IMR-90 (cell line): ENCODE measurements at regions not wholly inside any gene's neighbourhood (a gene's known extent, or its start where the extent isn't known, plus 50 kb on each side); places are given as distances from the start of the nearest gene placed in this dataset.
A peak's percentile ranks its signal among the peaks of the same experiment; 100 is the strongest.

ENCODE experiments used
- ATAC-seq: fragments of 200-7000 bp; cut with Tn5 transposase; 2 replicates; pipeline ENCODE4 v1.9.1; 2020; ENCODE audit warnings: low read depth, mild to moderate bottlenecking, moderate library complexity
- BruUV-seq: library from RNA; stranded (reverse); fragments of 400-500 nt; replicated peaks from 2 replicates; lab custom pipeline; 2021; lab: Mats Ljungman, UMichigan
- CTCF ChIA-PET: fragments of 300-600 bp; formaldehyde crosslinking; extraction: SDS; loops from one replicate; lab custom pipeline; 2021; ENCODE audit warnings: antibody characterized with exemption; lab: Yijun Ruan, JAX
- POLR2A ChIA-PET: fragments of 300-600 bp; sonication (Branson Sonifier 250); formaldehyde crosslinking; loops from one replicate; lab custom pipeline; 2022; ENCODE audit warnings: antibody characterized with exemption; ENCODE audit not compliant: unreplicated experiment; lab: Charles Lee
- DNase-seq: peaks from one replicate; pipeline ENCODE4 v3.0.0; 2013
- H2AFZ ChIP-seq: replicated peaks from 2 replicates; pipeline ENCODE3; 2013; ENCODE audit warnings: low read length, mild to moderate bottlenecking; ENCODE audit not compliant: poor library complexity
- H2AK5ac ChIP-seq: 2 replicates; pipeline ENCODE4 v1.6.1; 2013; ENCODE audit warnings: low read depth, low read length, inconsistent platforms
- H2AK9ac ChIP-seq: replicated peaks from 2 replicates; pipeline ENCODE3; 2013; ENCODE audit warnings: mild to moderate bottlenecking, low read depth, low read length, moderate library complexity; ENCODE audit not compliant: poor library complexity
- H2BK120ac ChIP-seq: 2 replicates; pipeline ENCODE4 v1.6.1; 2013; ENCODE audit warnings: low read depth, low read length, inconsistent platforms
- H2BK15ac ChIP-seq: 3 replicates; pipeline ENCODE4 v1.6.1; 2013; ENCODE audit warnings: low read depth, low read length, inconsistent platforms
- H2BK20ac ChIP-seq: 2 replicates; pipeline ENCODE4 v1.6.1; 2013; ENCODE audit warnings: low read depth, mild to moderate bottlenecking, inconsistent platforms, low read length, moderate library complexity
- H2BK5ac ChIP-seq: 2 replicates; pipeline ENCODE4 v1.6.1; 2013; ENCODE audit warnings: mild to moderate bottlenecking, low read depth, low read length, inconsistent platforms; ENCODE audit not compliant: poor library complexity, severe bottlenecking
- H3K14ac ChIP-seq: replicated peaks from 2 replicates; pipeline ENCODE4 v1.6.1; 2013; ENCODE audit warnings: low read depth, low read length, inconsistent platforms
- H3K18ac ChIP-seq: 2 replicates; pipeline ENCODE4 v1.6.1; 2013; ENCODE audit warnings: low read depth, low read length, control low read depth
- H3K23ac ChIP-seq: 2 replicates; pipeline ENCODE4 v1.6.1; 2013; ENCODE audit warnings: low read depth, low read length, inconsistent platforms
- H3K27ac ChIP-seq: 2 replicates; pipeline ENCODE4 v1.5.1; 2013; ENCODE audit warnings: mild to moderate bottlenecking, control low read depth, low read length; ENCODE audit not compliant: insufficient read depth
- H3K27me3 ChIP-seq: 2 replicates; pipeline ENCODE4 v1.6.1; 2013; ENCODE audit warnings: low read length; ENCODE audit not compliant: control insufficient read depth, insufficient read depth
- H3K36me3 ChIP-seq: 2 replicates; pipeline ENCODE4 v1.6.1; 2013; ENCODE audit warnings: low read length, mixed read lengths; ENCODE audit not compliant: control insufficient read depth, insufficient read depth
- H3K4ac ChIP-seq: 2 replicates; pipeline ENCODE4 v1.6.1; 2013; ENCODE audit warnings: low read depth, low read length, inconsistent platforms
- H3K4me1 ChIP-seq: 2 replicates; pipeline ENCODE4 v1.6.1; 2013; ENCODE audit warnings: low read length, mixed read lengths; ENCODE audit not compliant: control insufficient read depth, insufficient read depth
- H3K4me2 ChIP-seq: 2 replicates; pipeline ENCODE4 v1.6.1; 2013; ENCODE audit warnings: low read depth, mild to moderate bottlenecking, control low read depth, low read length, moderate library complexity
- H3K4me3 ChIP-seq: 2 replicates; pipeline ENCODE4 v1.5.1; 2013; ENCODE audit warnings: low read depth, mild to moderate bottlenecking, control low read depth, low read length, moderate library complexity; ENCODE audit not compliant: insufficient read depth
- H3K56ac ChIP-seq: 2 replicates; pipeline ENCODE4 v1.6.1; 2013; ENCODE audit warnings: low read length, inconsistent platforms; ENCODE audit not compliant: insufficient read depth; ENCODE audit errors: extremely low read depth
- H3K79me1 ChIP-seq, 2 experiments: 2 replicates each; pipeline ENCODE4 v1.6.1; 2013; ENCODE audit warnings: low read length in 2 of 2, inconsistent platforms in 1 of 2, low read depth in 1 of 2
- H3K9ac ChIP-seq: 2 replicates; pipeline ENCODE4 v1.6.1; 2013; ENCODE audit warnings: low read depth, low read length, control low read depth
- H3K9me1 ChIP-seq: 2 replicates; pipeline ENCODE4 v1.6.1; 2013; ENCODE audit warnings: low read length, inconsistent platforms; ENCODE audit not compliant: insufficient read depth
- H3K9me3 ChIP-seq: 2 replicates; pipeline ENCODE4 v1.6.1; 2013; ENCODE audit warnings: low read length; ENCODE audit not compliant: control insufficient read depth, insufficient read depth
- H4K20me1 ChIP-seq: 2 replicates; pipeline ENCODE4 v1.6.1; 2013; ENCODE audit warnings: low read length, inconsistent platforms; ENCODE audit not compliant: insufficient read depth
- H4K5ac ChIP-seq: 2 replicates; pipeline ENCODE4 v1.6.1; 2013; ENCODE audit warnings: mild to moderate bottlenecking, low read depth, low read length, control low read depth
- H4K8ac ChIP-seq, 2 experiments: 2 replicates each; pipeline ENCODE4 v1.6.1; 2013; ENCODE audit warnings: low read depth in 2 of 2, low read length in 2 of 2, control low read depth in 1 of 2, inconsistent platforms in 1 of 2
- H4K91ac ChIP-seq: 2 replicates; pipeline ENCODE4 v1.6.1; 2013; ENCODE audit warnings: low read depth, low read length, inconsistent platforms; ENCODE audit not compliant: insufficient read depth
- CTCF ChIP-seq: conservative IDR thresholded peaks from 2 replicates; pipeline ENCODE4 v1.5.1; 2012; ENCODE audit warnings: mild to moderate bottlenecking, low read depth, low read length, improper control_type of control experiment
- MAFK ChIP-seq: IDR thresholded peaks from 2 replicates; pipeline ENCODE4 v1.6.1; 2012; ENCODE audit warnings: low read depth, low read length, improper control_type of control experiment
- WGBS, 2 experiments: methylation state at CpG; one replicate each; pipeline versions ENCODE4 v1.1.5 to v1.1.7; 2013; ENCODE audit warnings: missing lambda C conversion rate in 2 of 2; ENCODE audit not compliant: insufficient read length in 1 of 2; ENCODE audit errors: extremely low coverage in 2 of 2; 5-methylcytosine and 5-hydroxymethylcytosine counted together
- dilution Hi-C: fragments of 300-500 bp; cut with HindIII; formaldehyde crosslinking; loops from one replicate; pipeline ENCODE4 v1.14.3; 2018; ENCODE audit warnings: low sequenced_read_pairs; ENCODE audit not compliant: unreplicated experiment
- in situ Hi-C: fragments of 300-500 bp; cut with MboI; formaldehyde crosslinking; loops from 3 replicates; pipeline ENCODE4 v1.14.3; 2019; ENCODE audit warnings: low sequenced_read_pairs, inconsistent platforms, mixed read lengths
- intact Hi-C: fragments of 100-400 bp; cut with micrococcal nuclease; formaldehyde crosslinking; loops from 2 replicates; pipeline ENCODE4 v1.10.0; 2022

GRCh38 chr2:79355569-79355968, 157.3 kb upstream of the CTNNA2 start:
- dilution Hi-C loops (no loop called here), in situ Hi-C loops (no loop called here), intact Hi-C loops (no loop called here)
- Histone ChIP-seq H2AK9ac (no peak overlapping the region), H3K18ac (no peak overlapping the region), H3K4ac (no peak overlapping the region), H3K4me1 (no peaks in the 10 kb centered on the region), H3K9me1 (no peaks in the 10 kb centered on the region), H3K56ac (no peak overlapping the region), H2BK5ac (no peak overlapping the region), H2AK5ac (no peak overlapping the region), H3K9ac (no peak overlapping the region), H3K23ac (no peak overlapping the region), H2BK15ac (no peak overlapping the region), H3K9me3 (peaks cover 4% of the 10 kb centered on the region), H3K79me1 (no peaks in the 10 kb centered on the region), H2BK120ac (no peak overlapping the region), H3K36me3 (no peaks in the 10 kb centered on the region), H3K27ac (no peak overlapping the region), H3K4me3 (no peak overlapping the region), H3K14ac (no peak overlapping the region), H2BK20ac (no peak overlapping the region), H4K91ac (no peak overlapping the region), H2AFZ (no peak overlapping the region), H4K20me1 (no peaks in the 10 kb centered on the region), H4K8ac (no peak overlapping the region), H3K4me2 (no peak overlapping the region), H4K5ac (no peak overlapping the region), H3K27me3 (no peaks in the 10 kb centered on the region)
- ATAC-seq = no peak
- no peak for DNase-seq
- POLR2A ChIA-PET = no interaction called here
- TF ChIP-seq MAFK = 0 out of 2 replicates have a peak, but pooled peaks have one; percentile 19
- no peak for TF ChIP-seq CTCF
- no TSS peak for BruUV-seq
- CTCF ChIA-PET = no interaction called here
- no CpG with 5 or more reads among the region's 1 CpG for WGBS, 2 experiments
